Neutrophil (primary cell): ENCODE measurements at regions not wholly inside any gene's neighbourhood (a gene's known extent, or its start where the extent isn't known, plus 50 kb on each side); places are given as distances from the start of the nearest gene placed in this dataset.

Experiments
- H3K27ac ChIP-seq: fragments of 200-600 bp; sonication (generic); 2 replicates; pipeline ENCODE4 v1.5.1; 2016; ENCODE audit warnings: mild to moderate bottlenecking, moderate library complexity
- H3K27me3 ChIP-seq: fragments of 200-600 bp; sonication (generic); 2 replicates; pipeline ENCODE4 v1.6.0; 2016; ENCODE audit warnings: mild to moderate bottlenecking
- H3K36me3 ChIP-seq: fragments of 200-600 bp; sonication (generic); 2 replicates; pipeline ENCODE4 v1.5.1; 2017
- H3K4me1 ChIP-seq, 2 experiments: fragments of 200-600 bp in 1 of 2; sonication (generic) in 1 of 2; 1 replicate in 1 of 2; 2 replicates in 1 of 2; pipeline versions ENCODE4 v1.5.1 to v1.6.1; 2013 to 2016; ENCODE audit warnings: low read depth in 1 of 2, low read length in 1 of 2, mild to moderate bottlenecking in 1 of 2, moderate library complexity in 1 of 2; ENCODE audit not compliant: control insufficient read depth in 1 of 2, insufficient read depth in 1 of 2
- H3K4me3 ChIP-seq, 2 experiments: fragments of 200-600 bp in 1 of 2; sonication (generic) in 1 of 2; 1 replicate in 1 of 2; 2 replicates in 1 of 2; pipeline ENCODE4 v1.5.1; 2013 to 2016; ENCODE audit warnings: low read depth in 1 of 2, low read length in 1 of 2, mild to moderate bottlenecking in 1 of 2, moderate library complexity in 1 of 2
- H3K9me3 ChIP-seq: fragments of 200-600 bp; sonication (generic); 2 replicates; pipeline ENCODE4 v1.5.1; 2016
- TF ChIP-seq, protein P1 (sequence below): fragments of 200-600 bp; sonication (generic); IDR thresholded peaks from 2 replicates; pipeline ENCODE4 v1.5.1; 2016; ENCODE audit warnings: antibody characterized with exemption

DNA sequence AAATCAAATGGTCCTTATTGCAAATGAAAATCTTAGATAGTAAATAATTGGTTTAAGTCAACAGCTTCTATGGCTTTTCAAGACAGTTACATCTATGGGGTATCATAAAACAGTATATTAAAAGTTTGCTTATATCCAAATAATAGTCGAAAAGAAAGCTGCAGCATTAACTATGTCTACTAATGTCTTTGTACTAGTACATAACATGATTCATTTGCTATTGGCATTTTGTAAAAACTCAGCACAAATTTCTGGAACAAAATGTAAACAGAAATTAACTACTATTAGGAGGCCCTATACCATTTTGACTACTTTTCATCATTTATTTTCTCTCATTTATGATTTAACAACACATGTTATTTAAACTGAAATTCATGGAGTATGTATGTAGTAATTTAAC is 1435.2 kb upstream of the PRR20A start:
- Histone ChIP-seq H3K4me3 (no peak overlapping the region), H3K27me3 (no peaks in the 10 kb centered on the region), H3K36me3 (no peaks in the 10 kb centered on the region), H3K9me3 (no peaks in the 10 kb centered on the region), H3K4me1 (no peaks in the 10 kb centered on the region), H3K27ac (no peak overlapping the region)
- TF ChIP-seq, protein P1, sequence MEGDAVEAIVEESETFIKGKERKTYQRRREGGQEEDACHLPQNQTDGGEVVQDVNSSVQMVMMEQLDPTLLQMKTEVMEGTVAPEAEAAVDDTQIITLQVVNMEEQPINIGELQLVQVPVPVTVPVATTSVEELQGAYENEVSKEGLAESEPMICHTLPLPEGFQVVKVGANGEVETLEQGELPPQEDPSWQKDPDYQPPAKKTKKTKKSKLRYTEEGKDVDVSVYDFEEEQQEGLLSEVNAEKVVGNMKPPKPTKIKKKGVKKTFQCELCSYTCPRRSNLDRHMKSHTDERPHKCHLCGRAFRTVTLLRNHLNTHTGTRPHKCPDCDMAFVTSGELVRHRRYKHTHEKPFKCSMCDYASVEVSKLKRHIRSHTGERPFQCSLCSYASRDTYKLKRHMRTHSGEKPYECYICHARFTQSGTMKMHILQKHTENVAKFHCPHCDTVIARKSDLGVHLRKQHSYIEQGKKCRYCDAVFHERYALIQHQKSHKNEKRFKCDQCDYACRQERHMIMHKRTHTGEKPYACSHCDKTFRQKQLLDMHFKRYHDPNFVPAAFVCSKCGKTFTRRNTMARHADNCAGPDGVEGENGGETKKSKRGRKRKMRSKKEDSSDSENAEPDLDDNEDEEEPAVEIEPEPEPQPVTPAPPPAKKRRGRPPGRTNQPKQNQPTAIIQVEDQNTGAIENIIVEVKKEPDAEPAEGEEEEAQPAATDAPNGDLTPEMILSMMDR, result no peak

DNA sequence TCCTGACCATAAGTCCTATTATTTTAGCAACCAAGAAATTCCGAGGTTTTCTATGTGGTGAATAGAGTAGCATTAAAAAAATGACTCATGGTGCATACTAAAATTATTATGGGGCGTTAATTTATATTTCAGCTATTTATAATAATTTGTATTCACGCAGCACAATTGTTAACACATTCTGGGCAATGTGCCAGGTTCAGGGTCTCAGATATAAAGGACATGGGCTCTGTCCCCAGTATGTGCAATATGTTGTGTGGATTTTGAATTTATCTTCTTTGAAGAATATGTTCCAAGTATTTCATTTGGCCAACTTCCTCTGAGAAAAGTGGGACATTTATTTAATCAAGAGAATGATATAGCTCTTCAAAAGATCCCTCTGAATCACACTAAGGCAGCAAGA is 1434.7 kb upstream of the PRR20A start:
- Histone ChIP-seq H3K4me1 (no peaks in the 10 kb centered on the region), H3K4me3 (no peak overlapping the region), H3K27ac (no peak overlapping the region), H3K27me3 (no peaks in the 10 kb centered on the region), H3K36me3 (no peaks in the 10 kb centered on the region), H3K9me3 (no peaks in the 10 kb centered on the region)
- TF ChIP-seq, protein P1, result no peak

DNA sequence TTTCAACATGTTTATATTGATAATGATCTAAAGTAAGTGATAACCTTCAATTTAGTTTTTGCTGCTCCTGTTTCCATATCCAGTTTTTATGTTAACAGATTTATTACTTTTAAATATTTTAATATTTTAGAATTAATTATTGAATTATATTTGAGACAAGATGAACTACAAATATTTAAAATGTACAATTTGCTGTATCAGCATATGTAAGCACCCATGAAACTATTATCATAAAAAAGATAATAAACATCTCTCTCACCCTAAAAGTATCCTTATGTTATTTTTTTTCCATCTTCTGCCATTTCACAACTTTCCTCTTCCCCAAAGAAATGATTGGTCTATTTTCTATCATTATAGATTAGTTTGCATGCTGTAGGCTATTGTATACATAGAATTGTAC is 1426.6 kb upstream of the PRR20A start:
- no peak overlapping the region for H3K4me3 ChIP-seq
- TF ChIP-seq, protein P1, result no peak
- H3K36me3 ChIP-seq, result no peaks in the 10 kb centered on the region
- H3K27ac ChIP-seq, result no peak overlapping the region
- no peaks in the 10 kb centered on the region for H3K9me3 ChIP-seq
- no peaks in the 10 kb centered on the region for H3K4me1 ChIP-seq
- H3K27me3 ChIP-seq, result no peaks in the 10 kb centered on the region

DNA sequence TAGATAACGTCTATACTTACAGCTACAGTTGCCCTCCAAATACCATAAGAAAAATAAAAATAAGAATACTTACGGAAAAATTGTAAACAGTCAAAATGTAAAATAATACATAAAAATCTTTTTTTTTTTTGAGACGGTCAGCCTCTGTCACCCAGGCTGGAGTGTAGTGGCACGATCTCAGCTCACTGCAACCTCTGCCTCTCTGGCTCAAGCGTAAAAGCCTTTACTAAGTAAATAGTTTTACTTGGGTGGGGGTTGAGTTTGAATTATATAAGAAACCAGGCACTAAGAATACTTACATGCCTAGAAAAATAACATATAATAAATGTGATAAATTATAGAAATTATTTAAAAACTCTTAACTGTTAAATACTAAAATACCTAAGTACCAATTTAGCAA is 1413.0 kb upstream of the PRR20A start:
- TF ChIP-seq, protein P1, result no peak
- Histone ChIP-seq H3K9me3 (no peaks in the 10 kb centered on the region), H3K4me3 (no peak overlapping the region), H3K4me1 (no peaks in the 10 kb centered on the region), H3K36me3 (no peaks in the 10 kb centered on the region), H3K27me3 (no peaks in the 10 kb centered on the region), H3K27ac (no peak overlapping the region)

DNA sequence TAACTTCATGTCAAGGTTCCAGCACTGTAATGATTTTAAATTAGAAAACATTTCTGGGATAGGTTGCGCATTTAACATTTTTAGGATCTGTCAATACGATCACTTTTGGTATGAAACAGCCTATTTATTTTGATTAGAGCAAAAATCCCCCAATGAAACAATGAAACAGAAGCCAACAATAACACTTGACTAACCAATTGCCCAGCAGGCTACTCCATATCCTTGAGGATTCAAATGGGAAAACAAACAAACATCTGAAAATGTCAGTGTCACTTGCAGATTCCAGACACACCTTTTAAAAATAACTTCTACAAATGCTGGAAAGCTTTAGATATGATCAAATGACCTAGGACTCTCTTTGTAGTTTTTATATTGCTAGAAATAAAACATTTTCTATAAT is 1412.5 kb upstream of the PRR20A start:
- Histone ChIP-seq H3K9me3 (no peaks in the 10 kb centered on the region), H3K36me3 (no peaks in the 10 kb centered on the region), H3K27me3 (no peaks in the 10 kb centered on the region), H3K4me3 (no peak overlapping the region), H3K4me1 (no peaks in the 10 kb centered on the region), H3K27ac (no peak overlapping the region)
- TF ChIP-seq, protein P1, result no peak

DNA sequence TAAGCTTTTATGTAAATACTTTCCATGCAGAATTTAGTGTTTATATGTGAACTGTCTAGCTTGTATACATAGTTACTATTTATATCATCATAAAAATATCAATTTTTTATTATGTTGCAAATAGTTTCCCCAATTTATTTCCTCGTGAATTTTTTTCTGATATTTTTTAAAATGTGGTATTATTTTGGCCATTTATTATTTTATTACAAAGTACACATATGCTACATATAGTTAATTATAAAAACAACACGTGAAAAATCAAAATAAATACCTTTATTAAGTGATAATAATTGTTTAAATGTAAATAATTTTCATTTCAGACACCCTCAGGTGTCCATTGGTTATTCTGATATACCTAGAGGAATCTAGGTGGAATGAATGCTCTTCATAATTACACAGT is 1394.9 kb upstream of the PRR20A start:
- H3K4me1 ChIP-seq, result no peaks in the 10 kb centered on the region
- H3K9me3 ChIP-seq, result no peaks in the 10 kb centered on the region
- H3K36me3 ChIP-seq, result no peaks in the 10 kb centered on the region
- no peak overlapping the region for H3K4me3 ChIP-seq
- H3K27me3 ChIP-seq, result no peaks in the 10 kb centered on the region
- no peak overlapping the region for H3K27ac ChIP-seq
- TF ChIP-seq, protein P1, result no peak
